HepG2 (cell line): ENCODE measurements at regions not wholly inside any gene's neighbourhood (a gene's known extent, or its start where the extent isn't known, plus 50 kb on each side); places are given as distances from the start of the nearest gene placed in this dataset.

Experiments used
- ATAC-seq: fragments of 200-7000 bp; cut with Tn5 transposase; 3 replicates; pipeline ENCODE4 v1.9.1; 2020; ENCODE audit warnings: mild to moderate bottlenecking, moderate library complexity
- BruUV-seq: library from RNA; stranded (reverse); fragments of 400-500 nt; replicated peaks from 2 replicates; lab custom pipeline; 2021; lab: Mats Ljungman, UMichigan
- CTCF ChIA-PET: fragments of 300-600 bp; formaldehyde crosslinking; extraction: SDS; loops from one replicate; lab custom pipeline; 2021; ENCODE audit warnings: low total read pairs, inconsistent platforms, low intra/inter-chr PET ratio; lab: Yijun Ruan, JAX
- POLR2A ChIA-PET: fragments of 350-600 bp; sonication (Branson Sonifier 250); formaldehyde crosslinking; loops from one replicate; lab custom pipeline; 2020; ENCODE audit warnings: antibody characterized with exemption, inconsistent platforms; lab: Yijun Ruan, JAX
- DNase-seq: peaks from one replicate; pipeline ENCODE4 v3.0.0-alpha.2; 2015; ENCODE audit warnings: low spot score
- FAIRE-seq: peaks from 3 replicates; lab custom pipeline; 2011; peaks lifted over from hg19 to GRCh38; lab: Jason Lieb, UNC
- H2AFZ ChIP-seq: one replicate; pipeline ENCODE4 v1.6.1; 2011; ENCODE audit warnings: low read length, inconsistent platforms
- H3K27ac ChIP-seq: fragments of 300-600 bp; 3 replicates; pipeline ENCODE4 v1.8.0; 2011; ENCODE audit warnings: mixed run types, mild to moderate bottlenecking, mixed read lengths, low read length, inconsistent platforms; ENCODE audit not compliant: insufficient read depth; ENCODE audit errors: extremely low read length
- H3K27me3 ChIP-seq, 2 experiments: fragments of 200-600 bp in 1 of 2; 2 replicates in 1 of 2; 3 replicates in 1 of 2; pipeline versions ENCODE4 v1.6.0 to v1.8.0; 2011; ENCODE audit warnings: low read length in 2 of 2, mild to moderate bottlenecking in 2 of 2, moderate library complexity in 2 of 2, inconsistent platforms in 1 of 2; ENCODE audit not compliant: insufficient read depth in 2 of 2, control insufficient read depth in 1 of 2
- H3K36me3 ChIP-seq, 2 experiments: fragments of 200-600 bp in 1 of 2; replicated peaks in 1 of 2; 2 replicates in 1 of 2; 3 replicates in 1 of 2; pipeline versions ENCODE4 v1.5.1 to v1.8.0; 2011; ENCODE audit warnings: low read length in 2 of 2, inconsistent platforms in 1 of 2; ENCODE audit not compliant: insufficient read depth in 2 of 2, control insufficient read depth in 1 of 2
- H3K4me1 ChIP-seq: 2 replicates; pipeline ENCODE4 v1.5.1; 2012; ENCODE audit warnings: low read length, inconsistent platforms; ENCODE audit not compliant: insufficient read depth
- H3K4me2 ChIP-seq: 2 replicates; pipeline ENCODE4 v1.6.0; 2011; ENCODE audit warnings: low read depth, low read length, inconsistent platforms
- H3K4me3 ChIP-seq, 3 experiments: fragments of 200-600 bp in 1 of 3; sonication (generic), shearing (Covaris generic) in 1 of 3; replicated peaks in 1 of 3; 2 replicates each; pipeline ENCODE4 v1.5.1; 2011 to 2016; ENCODE audit warnings: low read length in 3 of 3, inconsistent platforms in 2 of 3, low read depth in 2 of 3, mild to moderate bottlenecking in 2 of 3, control low read depth in 1 of 3, mixed read lengths in 1 of 3; ENCODE audit not compliant: insufficient read depth in 1 of 3
- H3K79me2 ChIP-seq: one replicate; pipeline ENCODE4 v1.6.1; 2011; ENCODE audit warnings: low read length, inconsistent platforms; ENCODE audit not compliant: insufficient read depth
- H3K9ac ChIP-seq: 2 replicates; pipeline ENCODE4 v1.6.0; 2011; ENCODE audit warnings: mild to moderate bottlenecking, low read depth, low read length, inconsistent platforms; ENCODE audit not compliant: insufficient read depth
- H3K9me3 ChIP-seq: 2 replicates; pipeline ENCODE4 v1.5.1; 2012; ENCODE audit warnings: mild to moderate bottlenecking, low read length
- H4K20me1 ChIP-seq: 2 replicates; pipeline ENCODE4 v1.6.0; 2011; ENCODE audit warnings: inconsistent platforms, mild to moderate bottlenecking, low read length, moderate library complexity; ENCODE audit not compliant: insufficient read depth
- EZH2 ChIP-seq: conservative IDR thresholded peaks from 2 replicates; pipeline ENCODE4 v1.6.1; 2012; ENCODE audit warnings: mild to moderate bottlenecking, low read depth, low read length, moderate library complexity
- FOXK1 ChIP-seq: sonication (generic); formaldehyde crosslinking; IDR thresholded peaks from 2 replicates; pipeline ENCODE4 v1.4.0; 2020; ENCODE audit warnings: low read depth, missing genetic modification reagents, borderline replicate concordance
- HDAC2 ChIP-seq: sonication (generic); formaldehyde crosslinking; IDR thresholded peaks from 2 replicates; pipeline ENCODE4 v1.4.0; 2020; ENCODE audit warnings: missing genetic modification reagents
- MNT ChIP-seq: fragments of 450-650 bp; IDR thresholded peaks from 2 replicates; pipeline ENCODE4 v1.6.1; 2016
- SKIL ChIP-seq: sonication (generic); formaldehyde crosslinking; IDR thresholded peaks from 2 replicates; pipeline ENCODE4 v1.8.0; 2022; ENCODE audit warnings: missing genetic modification reagents, mild to moderate bottlenecking, moderate library complexity, borderline replicate concordance
- ZNF574 ChIP-seq: sonication (generic); formaldehyde crosslinking; IDR thresholded peaks from 2 replicates; pipeline ENCODE4 v1.4.0; 2020; ENCODE audit warnings: missing genetic modification reagents
- WGBS: methylation state at CpG from one replicate; pipeline ENCODE4 v1.1.6; 2017; ENCODE audit warnings: low lambda C conversion rate; 5-methylcytosine and 5-hydroxymethylcytosine counted together
- in situ Hi-C: cut with HindIII; loops from 2 replicates; pipeline ENCODE4 v1.10.0; 2017; ENCODE audit warnings: low pct_unique_long_range_greater_than_20kb; ENCODE audit not compliant: extremely low pct_ligation_motif_present
- intact Hi-C: fragments of 100-400 bp; cut with micrococcal nuclease; formaldehyde crosslinking; loops from one replicate; pipeline ENCODE4 v1.10.0; 2022; ENCODE audit not compliant: unreplicated experiment

GRCh38 chr20:24806705-24807676 lies 142.1 kb upstream of the CST7 start:
- in situ Hi-C loops, result no loop called here
- H2AFZ ChIP-seq, result no peak overlapping the region
- no peak for ATAC-seq
- ChIA-PET CTCF (no interaction called here), POLR2A (no interaction called here)
- no TSS peak for BruUV-seq
- H3K79me2 ChIP-seq, result no peaks in the 10 kb centered on the region
- TF ChIP-seq HDAC2 (CRISPR knock-in tag) (no peak), MNT (peak; percentile 78), SKIL (CRISPR knock-in tag) (no peak), EZH2 (no peak), FOXK1 (no peak), ZNF574 (CRISPR knock-in tag) (no peak)
- TF ChIP-seq, all 625 proteins: peak for 1
- DNase-seq, result no peak
- H3K4me3 ChIP-seq, result no peak overlapping the region
- no peaks in the 10 kb centered on the region for H4K20me1 ChIP-seq
- H3K9ac ChIP-seq, result no peak overlapping the region
- WGBS, result 19% methylated on average over 16 of the region's 16 CpGs
- no peaks in the 10 kb centered on the region for H3K36me3 ChIP-seq
- no peaks in the 10 kb centered on the region for H3K9me3 ChIP-seq
- no peak for FAIRE-seq
- H3K4me2 ChIP-seq, result no peak overlapping the region
- H3K27me3 ChIP-seq, result peaks cover 6 to 34% of the 10 kb centered on the region in 2 experiments; a peak in 3 of 5 replicates
- H3K4me1 ChIP-seq, result no peaks in the 10 kb centered on the region
- H3K27ac ChIP-seq, result no peak overlapping the region
- intact Hi-C loops, result no loop called here
